H9 (cell line): ENCODE measurements at regions not wholly inside any gene's neighbourhood (a gene's known extent, or its start where the extent isn't known, plus 50 kb on each side); places are given as distances from the start of the nearest gene placed in this dataset.

Experiments used
- DNase-seq: peaks from one replicate; pipeline ENCODE4 v3.0.0-alpha.2; 2017
- H2AFZ ChIP-seq: one replicate; pipeline ENCODE4 v1.6.1; 2013; ENCODE audit warnings: mild to moderate bottlenecking, low read length, control low read depth, moderate library complexity
- H2AK5ac ChIP-seq: 2 replicates; pipeline ENCODE4 v1.6.1; 2013; ENCODE audit warnings: low read length, control low read depth, mixed read lengths; ENCODE audit not compliant: insufficient read length
- H2BK120ac ChIP-seq: one replicate; pipeline ENCODE4 v1.6.1; 2013; ENCODE audit warnings: low read depth, mild to moderate bottlenecking, low read length, control low read depth, inconsistent platforms; ENCODE audit not compliant: poor library complexity, severe bottlenecking
- H2BK12ac ChIP-seq: 2 replicates; pipeline ENCODE4 v1.6.1; 2013; ENCODE audit warnings: low read length, control low read depth, mixed read lengths, low read depth; ENCODE audit not compliant: insufficient read length
- H2BK15ac ChIP-seq: 2 replicates; pipeline ENCODE4 v1.6.1; 2013; ENCODE audit warnings: low read depth, low read length, control low read depth
- H2BK20ac ChIP-seq: one replicate; pipeline ENCODE4 v1.6.1; 2013; ENCODE audit warnings: low read depth, mild to moderate bottlenecking, low read length, control low read depth, inconsistent platforms; ENCODE audit not compliant: poor library complexity, severe bottlenecking
- H2BK5ac ChIP-seq: 2 replicates; pipeline ENCODE4 v1.6.1; 2013; ENCODE audit warnings: low read length, control low read depth, mixed read lengths; ENCODE audit not compliant: insufficient read length
- H3K14ac ChIP-seq: 2 replicates; pipeline ENCODE4 v1.6.1; 2013; ENCODE audit warnings: low read length, control low read depth; ENCODE audit not compliant: insufficient read depth
- H3K18ac ChIP-seq: 2 replicates; pipeline ENCODE4 v1.6.1; 2013; ENCODE audit warnings: low read depth, mild to moderate bottlenecking, mixed read lengths, low read length, control low read depth; ENCODE audit not compliant: insufficient read length
- H3K23ac ChIP-seq: 2 replicates; pipeline ENCODE4 v1.6.1; 2013; ENCODE audit warnings: low read length, control low read depth, mixed read lengths, low read depth; ENCODE audit not compliant: insufficient read length
- H3K23me2 ChIP-seq: 2 replicates; pipeline ENCODE4 v1.6.1; 2013; ENCODE audit warnings: low read depth, mild to moderate bottlenecking, mixed read lengths, low read length, control low read depth; ENCODE audit not compliant: insufficient read length, poor library complexity, severe bottlenecking
- H3K27ac ChIP-seq: 2 replicates; pipeline ENCODE4 v1.5.1; 2013; ENCODE audit warnings: low read length, control low read depth, mixed read lengths, low read depth; ENCODE audit not compliant: insufficient read length
- H3K27me3 ChIP-seq: 2 replicates; pipeline ENCODE4 v1.6.1; 2013; ENCODE audit warnings: low read length, control low read depth, inconsistent platforms; ENCODE audit not compliant: insufficient read depth
- H3K4ac ChIP-seq: 2 replicates; pipeline ENCODE4 v1.6.1; 2013; ENCODE audit warnings: low read depth, mild to moderate bottlenecking, control low read depth, inconsistent platforms, low read length, moderate library complexity
- H3K4me1 ChIP-seq: 2 replicates; pipeline ENCODE4 v1.6.1; 2013; ENCODE audit warnings: low read length, control low read depth, inconsistent platforms; ENCODE audit not compliant: insufficient read depth
- H3K4me2 ChIP-seq: 2 replicates; pipeline ENCODE4 v1.6.1; 2013; ENCODE audit warnings: low read length, control low read depth, mixed read lengths; ENCODE audit not compliant: insufficient read length, insufficient read depth
- H3K56ac ChIP-seq: 2 replicates; pipeline ENCODE4 v1.6.1; 2013; ENCODE audit warnings: low read depth, mild to moderate bottlenecking, mixed read lengths, low read length, control low read depth; ENCODE audit not compliant: insufficient read length
- H3K79me1 ChIP-seq: 2 replicates; pipeline ENCODE4 v1.6.1; 2013; ENCODE audit warnings: low read depth, mild to moderate bottlenecking, moderate library complexity, low read length, control low read depth, inconsistent platforms; ENCODE audit not compliant: insufficient read depth, poor library complexity, severe bottlenecking
- H3K79me2 ChIP-seq: 2 replicates; pipeline ENCODE4 v1.6.1; 2013; ENCODE audit warnings: low read length, control low read depth, inconsistent platforms; ENCODE audit not compliant: insufficient read depth
- H3K9ac ChIP-seq: 2 replicates; pipeline ENCODE4 v1.6.1; 2013; ENCODE audit warnings: low read length, control low read depth, mixed read lengths; ENCODE audit not compliant: insufficient read length; ENCODE audit errors: extremely low read depth
- H3K9me3 ChIP-seq: one replicate; pipeline ENCODE4 v1.6.1; 2013; ENCODE audit warnings: low read depth, low read length, inconsistent platforms; ENCODE audit not compliant: control insufficient read depth
- H3T11ph ChIP-seq: one replicate; pipeline ENCODE4 v1.6.1; 2013; ENCODE audit warnings: mild to moderate bottlenecking, low read length, control low read depth, inconsistent platforms
- H4K20me1 ChIP-seq: one replicate; pipeline ENCODE4 v1.6.1; 2013; ENCODE audit not compliant: control insufficient read depth, insufficient read length, insufficient read depth
- H4K5ac ChIP-seq: 2 replicates; pipeline ENCODE4 v1.6.1; 2013; ENCODE audit warnings: low read depth, mild to moderate bottlenecking, mixed read lengths, low read length, control low read depth; ENCODE audit not compliant: insufficient read length
- H4K8ac ChIP-seq: replicated peaks from 2 replicates; pipeline ENCODE4 v1.6.1; 2013; ENCODE audit warnings: low read length, control low read depth, mixed read lengths, low read depth; ENCODE audit not compliant: insufficient read length
- H4K91ac ChIP-seq: 2 replicates; pipeline ENCODE4 v1.6.1; 2013; ENCODE audit warnings: low read depth, mild to moderate bottlenecking, moderate library complexity, mixed read lengths, low read length, control low read depth; ENCODE audit not compliant: insufficient read length
- H3K27ac Mint-ChIP-seq, 3 experiments: 2 replicates in 2 of 3; 3 replicates in 1 of 3; pipeline ENCODE4 v1.8.0; 2020 to 2021; ENCODE audit warnings: mixed read lengths in 3 of 3, mild to moderate bottlenecking in 1 of 3, moderate library complexity in 1 of 3
- H3K27me3 Mint-ChIP-seq: 2 replicates; pipeline ENCODE4 v1.8.0; 2021; ENCODE audit warnings: low read depth, mild to moderate bottlenecking, moderate library complexity, mixed read lengths
- H3K36me3 Mint-ChIP-seq, 3 experiments: 2 replicates in 2 of 3; 3 replicates in 1 of 3; pipeline ENCODE4 v1.8.0; 2020 to 2021; ENCODE audit warnings: low read depth in 3 of 3, mixed read lengths in 3 of 3; ENCODE audit not compliant: insufficient read depth in 1 of 3
- H3K4me1 Mint-ChIP-seq, 2 experiments: 2 replicates each; pipeline ENCODE4 v1.8.0; 2020; ENCODE audit warnings: mixed read lengths in 2 of 2
- H3K4me3 Mint-ChIP-seq, 2 experiments: 2 replicates in 1 of 2; 3 replicates in 1 of 2; pipeline ENCODE4 v1.8.0; 2020 to 2021; ENCODE audit warnings: mild to moderate bottlenecking in 2 of 2, mixed read lengths in 2 of 2, moderate library complexity in 1 of 2
- H3K9me3 Mint-ChIP-seq, 2 experiments: 2 replicates in 1 of 2; 3 replicates in 1 of 2; pipeline ENCODE4 v1.8.0; 2020; ENCODE audit warnings: mild to moderate bottlenecking in 2 of 2, mixed read lengths in 2 of 2, moderate library complexity in 1 of 2
- WGBS: extraction: QIAGEN DNeasy Blood & Tissue Kit; methylation state at CpG from one replicate; pipeline ENCODE4 v1.1.7; 2013; ENCODE audit warnings: missing lambda C conversion rate, low lambda C conversion rate, mixed read lengths; ENCODE audit not compliant: insufficient read length; ENCODE audit errors: extremely low coverage; 5-methylcytosine and 5-hydroxymethylcytosine counted together
- TF ChIP-seq, protein P1 (sequence below): fragments of 200-600 bp; sonication (generic); conservative IDR thresholded peaks from 3 replicates; pipeline ENCODE4 v1.8.0; 2021; ENCODE audit warnings: antibody characterized with exemption, mild to moderate bottlenecking

DNA sequence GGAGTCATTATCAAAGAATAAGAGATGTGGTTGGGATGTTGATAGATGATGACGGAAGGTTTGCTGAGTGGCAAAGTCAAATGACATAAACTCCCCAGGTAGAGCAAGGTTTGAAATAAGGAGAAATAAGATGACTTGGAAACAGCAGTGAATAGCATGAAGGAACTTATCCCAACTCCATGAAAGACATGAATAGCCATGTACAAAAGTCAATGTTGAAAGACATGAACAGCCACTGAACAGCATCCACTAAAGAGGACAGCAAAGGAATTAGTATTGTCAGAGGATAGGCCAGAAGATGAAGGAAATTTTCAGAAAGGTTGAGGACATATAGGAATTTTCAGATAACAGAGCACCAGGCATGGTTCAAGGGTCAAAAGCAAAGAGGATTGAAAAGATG lies 286.0 kb upstream of the FBXL7 start:
- Histone ChIP-seq H4K20me1 (no peaks in the 10 kb centered on the region), H3K27me3 (no peaks in the 10 kb centered on the region), H3K56ac (no peak overlapping the region), H2BK20ac (no peak overlapping the region), H3T11ph (no peak overlapping the region), H3K23ac (no peak overlapping the region), H3K79me2 (no peaks in the 10 kb centered on the region), H3K9me3 (no peaks in the 10 kb centered on the region), H2BK15ac (no peak overlapping the region), H4K5ac (no peak overlapping the region), H2BK12ac (no peak overlapping the region), H2BK5ac (no peak overlapping the region), H2BK120ac (no peak overlapping the region), H4K8ac (no peak overlapping the region), H3K27ac (no peak overlapping the region), H3K9ac (no peak overlapping the region), H3K4me2 (no peak overlapping the region), H3K79me1 (no peaks in the 10 kb centered on the region), H2AK5ac (no peak overlapping the region), H3K4me1 (no peaks in the 10 kb centered on the region), H3K18ac (no peak overlapping the region), H2AFZ (no peak overlapping the region), H3K4ac (no peak overlapping the region), H3K23me2 (no peaks in the 10 kb centered on the region), H4K91ac (no peak overlapping the region), H3K14ac (no peak overlapping the region)
- H3K27ac Mint-ChIP-seq, result no peak overlapping the region
- H3K9me3 Mint-ChIP-seq, result no peaks in the 10 kb centered on the region
- H3K36me3 Mint-ChIP-seq, result no peaks in the 10 kb centered on the region
- TF ChIP-seq, protein P1, sequence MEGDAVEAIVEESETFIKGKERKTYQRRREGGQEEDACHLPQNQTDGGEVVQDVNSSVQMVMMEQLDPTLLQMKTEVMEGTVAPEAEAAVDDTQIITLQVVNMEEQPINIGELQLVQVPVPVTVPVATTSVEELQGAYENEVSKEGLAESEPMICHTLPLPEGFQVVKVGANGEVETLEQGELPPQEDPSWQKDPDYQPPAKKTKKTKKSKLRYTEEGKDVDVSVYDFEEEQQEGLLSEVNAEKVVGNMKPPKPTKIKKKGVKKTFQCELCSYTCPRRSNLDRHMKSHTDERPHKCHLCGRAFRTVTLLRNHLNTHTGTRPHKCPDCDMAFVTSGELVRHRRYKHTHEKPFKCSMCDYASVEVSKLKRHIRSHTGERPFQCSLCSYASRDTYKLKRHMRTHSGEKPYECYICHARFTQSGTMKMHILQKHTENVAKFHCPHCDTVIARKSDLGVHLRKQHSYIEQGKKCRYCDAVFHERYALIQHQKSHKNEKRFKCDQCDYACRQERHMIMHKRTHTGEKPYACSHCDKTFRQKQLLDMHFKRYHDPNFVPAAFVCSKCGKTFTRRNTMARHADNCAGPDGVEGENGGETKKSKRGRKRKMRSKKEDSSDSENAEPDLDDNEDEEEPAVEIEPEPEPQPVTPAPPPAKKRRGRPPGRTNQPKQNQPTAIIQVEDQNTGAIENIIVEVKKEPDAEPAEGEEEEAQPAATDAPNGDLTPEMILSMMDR, result no peak
- WGBS, result 100% methylated on average over 1 of the region's 1 CpG
- no peaks in the 10 kb centered on the region for H3K4me1 Mint-ChIP-seq
- H3K27me3 Mint-ChIP-seq, result no peaks in the 10 kb centered on the region
- no peak for DNase-seq
- no peak overlapping the region for H3K4me3 Mint-ChIP-seq
